Glutamatergic neuron (in vitro differentiated cells): ENCODE measurements at regions not wholly inside any gene's neighbourhood (a gene's known extent, or its start where the extent isn't known, plus 50 kb on each side); places are given as distances from the start of the nearest gene placed in this dataset.

Experiments used
- DNase-seq: peaks from one replicate; pipeline ENCODE4 v3.0.0; 2022
- H3K27ac Mint-ChIP-seq: one replicate; pipeline ENCODE4 v1.8.0; 2020; ENCODE audit warnings: mild to moderate bottlenecking, mixed read lengths, inconsistent platforms; ENCODE audit not compliant: unreplicated experiment
- H3K27me3 Mint-ChIP-seq: one replicate; pipeline ENCODE4 v1.8.0; 2020; ENCODE audit warnings: mild to moderate bottlenecking, moderate library complexity, mixed read lengths, inconsistent platforms; ENCODE audit not compliant: unreplicated experiment
- H3K36me3 Mint-ChIP-seq: one replicate; pipeline ENCODE4 v1.8.0; 2020; ENCODE audit warnings: mild to moderate bottlenecking, mixed read lengths, inconsistent platforms; ENCODE audit not compliant: unreplicated experiment
- H3K4me1 Mint-ChIP-seq: one replicate; pipeline ENCODE4 v1.8.0; 2020; ENCODE audit warnings: mild to moderate bottlenecking, low read depth, mixed read lengths, inconsistent platforms; ENCODE audit not compliant: unreplicated experiment
- H3K4me3 Mint-ChIP-seq: one replicate; pipeline ENCODE4 v1.8.0; 2020; ENCODE audit warnings: mild to moderate bottlenecking, mixed read lengths, inconsistent platforms; ENCODE audit not compliant: unreplicated experiment
- H3K9me3 Mint-ChIP-seq: one replicate; pipeline ENCODE4 v1.8.0; 2020; ENCODE audit warnings: mild to moderate bottlenecking, moderate library complexity, mixed read lengths, inconsistent platforms; ENCODE audit not compliant: unreplicated experiment
- TF ChIP-seq, protein P1 (sequence below): fragments of 200-600 bp; sonication (generic); IDR thresholded peaks from one replicate; pipeline ENCODE4 v1.5.0; 2021; ENCODE audit not compliant: partially characterized antibody, unreplicated experiment

DNA sequence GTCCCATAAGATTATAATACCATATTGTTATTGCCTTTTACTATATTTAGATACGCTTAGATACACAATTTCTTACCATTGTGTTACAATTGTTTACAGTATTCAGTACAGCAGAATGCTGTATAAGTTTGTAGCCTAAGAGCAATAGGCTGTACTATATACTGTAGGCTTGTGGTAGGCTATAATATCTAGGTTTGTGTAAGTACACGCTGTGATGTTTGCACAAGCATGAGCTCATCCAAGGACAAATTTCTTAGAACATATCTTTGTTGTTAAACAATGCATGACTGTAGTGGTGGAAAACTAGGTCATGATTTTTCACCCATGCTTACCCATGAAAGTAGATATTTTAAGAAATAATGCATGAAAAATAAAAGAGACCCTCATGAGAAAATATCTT is 509.4 kb upstream of the CDH18 start:
- Mint-ChIP-seq H3K36me3 (no peaks in the 10 kb centered on the region), H3K27ac (no peak overlapping the region), H3K4me1 (no peaks in the 10 kb centered on the region), H3K9me3 (no peaks in the 10 kb centered on the region), H3K27me3 (no peaks in the 10 kb centered on the region), H3K4me3 (no peak overlapping the region)
- TF ChIP-seq, protein P1, sequence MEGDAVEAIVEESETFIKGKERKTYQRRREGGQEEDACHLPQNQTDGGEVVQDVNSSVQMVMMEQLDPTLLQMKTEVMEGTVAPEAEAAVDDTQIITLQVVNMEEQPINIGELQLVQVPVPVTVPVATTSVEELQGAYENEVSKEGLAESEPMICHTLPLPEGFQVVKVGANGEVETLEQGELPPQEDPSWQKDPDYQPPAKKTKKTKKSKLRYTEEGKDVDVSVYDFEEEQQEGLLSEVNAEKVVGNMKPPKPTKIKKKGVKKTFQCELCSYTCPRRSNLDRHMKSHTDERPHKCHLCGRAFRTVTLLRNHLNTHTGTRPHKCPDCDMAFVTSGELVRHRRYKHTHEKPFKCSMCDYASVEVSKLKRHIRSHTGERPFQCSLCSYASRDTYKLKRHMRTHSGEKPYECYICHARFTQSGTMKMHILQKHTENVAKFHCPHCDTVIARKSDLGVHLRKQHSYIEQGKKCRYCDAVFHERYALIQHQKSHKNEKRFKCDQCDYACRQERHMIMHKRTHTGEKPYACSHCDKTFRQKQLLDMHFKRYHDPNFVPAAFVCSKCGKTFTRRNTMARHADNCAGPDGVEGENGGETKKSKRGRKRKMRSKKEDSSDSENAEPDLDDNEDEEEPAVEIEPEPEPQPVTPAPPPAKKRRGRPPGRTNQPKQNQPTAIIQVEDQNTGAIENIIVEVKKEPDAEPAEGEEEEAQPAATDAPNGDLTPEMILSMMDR, result no peak
- DNase-seq, result no peak

DNA sequence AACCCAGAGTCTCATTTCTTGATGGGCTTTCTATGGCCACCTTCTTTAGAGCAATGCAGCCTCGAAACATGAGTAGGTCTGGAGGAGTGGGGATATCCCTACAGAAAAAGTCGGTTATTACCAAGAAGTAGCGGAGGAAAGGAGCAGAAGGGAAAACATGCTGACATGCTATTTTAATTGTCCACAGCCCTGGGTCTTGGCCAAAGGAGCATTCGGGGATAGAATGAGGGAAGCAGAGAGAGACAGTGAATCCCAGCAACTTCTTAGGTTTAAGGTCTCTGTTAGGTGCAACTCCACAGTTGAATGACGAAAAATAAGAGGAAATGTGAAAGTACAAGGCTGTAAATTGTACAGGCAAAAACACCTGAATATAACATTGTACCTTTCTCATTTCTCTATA is 506.7 kb upstream of the CDH18 start:
- no peak for DNase-seq
- H3K27ac Mint-ChIP-seq, result no peak overlapping the region
- H3K27me3 Mint-ChIP-seq, result no peaks in the 10 kb centered on the region
- no peak overlapping the region for H3K4me3 Mint-ChIP-seq
- no peaks in the 10 kb centered on the region for H3K9me3 Mint-ChIP-seq
- H3K36me3 Mint-ChIP-seq, result no peaks in the 10 kb centered on the region
- no peaks in the 10 kb centered on the region for H3K4me1 Mint-ChIP-seq
- TF ChIP-seq, protein P1, result no peak

DNA sequence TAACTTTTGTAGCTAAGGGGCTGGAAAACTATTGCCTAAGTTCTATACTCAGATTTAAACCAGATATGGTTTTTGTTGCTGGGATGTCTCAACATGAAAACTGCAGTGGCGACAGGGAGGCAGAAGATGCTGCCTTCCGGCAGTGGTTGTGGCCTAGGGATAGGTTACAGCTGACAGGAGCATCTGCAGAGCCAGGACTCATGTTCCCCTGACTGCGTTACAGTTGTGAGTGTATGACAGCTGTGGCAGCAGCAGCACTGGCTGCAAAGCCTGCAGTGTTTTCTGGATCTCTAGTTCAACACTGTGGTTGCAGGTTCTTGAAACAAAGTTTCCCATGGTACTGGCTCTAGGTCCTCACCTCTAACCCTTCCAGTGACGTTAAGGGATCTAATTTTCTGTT is 498.8 kb upstream of the CDH18 start:
- Mint-ChIP-seq H3K27me3 (peaks cover 2% of the 10 kb centered on the region), H3K4me3 (no peak overlapping the region), H3K36me3 (no peaks in the 10 kb centered on the region), H3K4me1 (no peaks in the 10 kb centered on the region), H3K27ac (no peak overlapping the region), H3K9me3 (no peaks in the 10 kb centered on the region)
- no peak for DNase-seq
- TF ChIP-seq, protein P1, result no peak

DNA sequence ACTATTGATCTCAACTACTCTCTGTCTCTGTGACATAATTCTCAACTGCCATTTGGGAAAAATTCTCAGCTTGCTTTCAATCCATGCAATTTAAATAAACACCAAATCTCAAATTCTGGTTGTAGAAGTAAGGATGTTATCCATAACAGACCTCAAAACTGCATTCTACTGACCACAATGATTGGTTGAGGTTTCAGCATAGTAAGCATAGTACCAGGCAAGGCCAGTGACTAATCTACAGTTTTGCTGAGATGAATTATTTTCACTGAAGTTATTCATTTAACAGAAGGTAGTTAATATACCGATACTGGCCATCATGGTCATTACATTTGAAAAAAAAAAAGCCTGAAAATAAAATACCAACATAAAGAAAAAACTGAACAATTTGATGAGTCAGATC is 488.0 kb upstream of the CDH18 start:
- H3K27me3 Mint-ChIP-seq, result no peaks in the 10 kb centered on the region
- no peaks in the 10 kb centered on the region for H3K9me3 Mint-ChIP-seq
- H3K27ac Mint-ChIP-seq, result no peak overlapping the region
- no peaks in the 10 kb centered on the region for H3K36me3 Mint-ChIP-seq
- TF ChIP-seq, protein P1, result no peak
- no peak for DNase-seq
- no peak overlapping the region for H3K4me3 Mint-ChIP-seq
- no peaks in the 10 kb centered on the region for H3K4me1 Mint-ChIP-seq

DNA sequence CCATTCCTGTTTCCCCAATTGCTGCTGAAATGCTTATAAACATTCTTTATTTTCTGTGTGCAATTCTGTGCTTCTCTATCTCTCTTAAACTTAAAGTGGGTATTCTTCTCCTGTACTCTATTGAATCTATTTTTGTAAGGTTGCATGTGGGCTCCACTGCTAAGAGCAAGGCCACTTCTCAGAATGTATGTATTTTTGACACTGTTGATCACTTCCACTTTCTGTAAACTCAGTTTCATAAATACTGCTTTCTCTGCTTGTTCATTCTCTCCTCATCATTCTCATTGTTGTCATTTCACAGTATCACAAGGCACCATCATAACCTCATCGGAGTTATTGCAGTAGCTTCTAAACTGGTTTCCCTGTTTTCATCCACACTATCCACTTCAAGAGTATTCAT is 483.0 kb upstream of the CDH18 start:
- Mint-ChIP-seq H3K4me1 (peaks cover 7% of the 10 kb centered on the region), H3K27me3 (no peaks in the 10 kb centered on the region), H3K27ac (no peak overlapping the region), H3K36me3 (no peaks in the 10 kb centered on the region), H3K4me3 (no peak overlapping the region), H3K9me3 (no peaks in the 10 kb centered on the region)
- no peak for DNase-seq
- TF ChIP-seq, protein P1, result no peak
